ENCODE measurements at regions not wholly inside any gene's neighbourhood (a gene's known extent, or its start where the extent isn't known, plus 50 kb on each side); places are given as distances from the start of the nearest gene placed in this dataset.

GRCh38 chr1:58290685-58291372, 255.7 kb downstream of the OMA1 start:
- no peak for TF ChIP-seq EZH2 (IDR thresholded peaks at IDR 0.05; ENCODE audit: borderline replicate concordance, control insufficient read depth, low read depth, low read length)
- no peak for TF ChIP-seq NR2C1 (IDR thresholded peaks at IDR 0.05)
- no peak for TF ChIP-seq ZNF217 (IDR thresholded peaks at IDR 0.05)
- TF ChIP-seq CTCF (IDR thresholded peaks at IDR 0.05 in 2 of 3, conservative IDR thresholded peaks at IDR 0.05 in 1 of 3; ENCODE audit: control insufficient read depth in 2 of 3, extremely low read depth in 1 of 3, insufficient read depth in 1 of 3, low read depth in 3 of 3, low read length in 3 of 3), result no peak

Data from GM12878 (cell line).